Loucy (cell line): ENCODE measurements at regions not wholly inside any gene's neighbourhood (a gene's known extent, or its start where the extent isn't known, plus 50 kb on each side); places are given as distances from the start of the nearest gene placed in this dataset.

Source experiments
- H2AFZ ChIP-seq: fragments of 200-600 bp; sonication (generic); 2 replicates; pipeline ENCODE4 v1.6.0; 2016; ENCODE audit warnings: antibody characterized with exemption, mild to moderate bottlenecking, low read length, moderate library complexity
- H3F3A ChIP-seq: fragments of 200-600 bp; 2 replicates; pipeline ENCODE4 v1.6.0; 2016; ENCODE audit warnings: antibody characterized with exemption, low read depth, mild to moderate bottlenecking
- H3K27me3 ChIP-seq: fragments of 200-600 bp; sonication (generic); 2 replicates; pipeline ENCODE4 v1.6.1; 2014; ENCODE audit warnings: low read length, mild to moderate bottlenecking; ENCODE audit not compliant: insufficient read depth, poor library complexity, severe bottlenecking
- H3K36me3 ChIP-seq: fragments of 200-600 bp; sonication (generic); 2 replicates; pipeline ENCODE4 v1.6.1; 2016; ENCODE audit warnings: low read length; ENCODE audit not compliant: insufficient read depth
- H3K4me1 ChIP-seq: fragments of 200-600 bp; sonication (generic); 2 replicates; pipeline ENCODE4 v1.5.1; 2014; ENCODE audit warnings: low read length, mild to moderate bottlenecking; ENCODE audit not compliant: insufficient read depth, poor library complexity, severe bottlenecking
- H3K4me2 ChIP-seq: fragments of 200-600 bp; sonication (generic); 2 replicates; pipeline ENCODE4 v1.6.0; 2014; ENCODE audit warnings: antibody characterized with exemption, low read length, low read depth, mild to moderate bottlenecking; ENCODE audit not compliant: poor library complexity, severe bottlenecking
- H3K4me3 ChIP-seq: fragments of 200-600 bp; sonication (generic); 2 replicates; pipeline ENCODE4 v1.5.1; 2014; ENCODE audit warnings: low read length, mild to moderate bottlenecking, mixed read lengths; ENCODE audit not compliant: poor library complexity, severe bottlenecking
- H3K79me2 ChIP-seq: fragments of 200-600 bp; sonication (generic); 2 replicates; pipeline ENCODE4 v1.6.1; 2014; ENCODE audit warnings: low read length; ENCODE audit not compliant: insufficient read depth
- H3K9ac ChIP-seq: fragments of 200-600 bp; sonication (generic); 2 replicates; pipeline ENCODE4 v1.6.0; 2014; ENCODE audit warnings: mild to moderate bottlenecking, low read depth, low read length, moderate library complexity; ENCODE audit not compliant: poor library complexity, severe bottlenecking
- H3K9me2 ChIP-seq: fragments of 200-600 bp; sonication (generic); replicated peaks from 2 replicates; pipeline ENCODE4 v1.6.1; 2016; ENCODE audit warnings: low read depth, low read length, mixed read lengths
- H3K9me3 ChIP-seq: fragments of 200-600 bp; sonication (generic); 2 replicates; pipeline ENCODE4 v1.6.1; 2014; ENCODE audit warnings: mild to moderate bottlenecking, antibody characterized with exemption, low read length, low read depth; ENCODE audit not compliant: insufficient read depth
- H4K20me1 ChIP-seq: fragments of 200-600 bp; sonication (generic); 2 replicates; pipeline ENCODE4 v1.6.0; 2014; ENCODE audit warnings: antibody characterized with exemption, low read length, mild to moderate bottlenecking; ENCODE audit not compliant: insufficient read depth, poor library complexity, severe bottlenecking
- EZH2phosphoT487 ChIP-seq: fragments of 200-600 bp; IDR thresholded peaks from 2 replicates; pipeline ENCODE4 v1.6.1; 2018; ENCODE audit warnings: antibody characterized with exemption, mild to moderate bottlenecking, moderate library complexity, borderline replicate concordance
- TF ChIP-seq, protein P1 (sequence below): fragments of 200-600 bp; sonication (generic); conservative IDR thresholded peaks from 2 replicates; pipeline ENCODE4 v1.5.1; 2014; ENCODE audit warnings: mild to moderate bottlenecking, antibody characterized with exemption, low read length

DNA sequence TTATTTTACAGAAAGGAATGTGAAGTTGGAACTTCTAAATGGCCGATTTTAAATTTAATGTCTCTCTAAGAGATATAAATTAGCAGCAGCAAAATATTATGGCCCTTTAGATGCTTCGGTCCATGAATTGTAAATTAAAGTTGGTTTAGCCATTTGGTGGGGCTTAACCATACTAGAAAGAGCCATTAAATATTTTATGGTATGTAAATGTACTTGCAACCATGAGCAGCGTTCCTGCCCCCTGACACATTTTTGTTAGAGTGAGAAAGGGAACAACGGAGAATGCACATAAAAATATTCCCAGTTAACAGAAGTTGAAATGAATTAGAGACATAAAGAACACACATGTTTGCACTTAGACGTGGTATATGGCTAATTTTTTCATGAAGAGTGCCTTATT is 237.9 kb downstream of the MYLK4 start:
- Histone ChIP-seq H3K9ac (no peak overlapping the region), H3K9me2 (no peaks in the 10 kb centered on the region), H3K4me2 (no peak overlapping the region), H3K4me3 (no peak overlapping the region), H4K20me1 (no peaks in the 10 kb centered on the region), H3K4me1 (peaks cover 8% of the 10 kb centered on the region), H2AFZ (no peak overlapping the region), H3K27me3 (no peaks in the 10 kb centered on the region), H3K9me3 (no peaks in the 10 kb centered on the region), H3K36me3 (no peaks in the 10 kb centered on the region), H3K79me2 (no peaks in the 10 kb centered on the region), H3F3A (no peaks in the 10 kb centered on the region)
- TF ChIP-seq, protein P1, sequence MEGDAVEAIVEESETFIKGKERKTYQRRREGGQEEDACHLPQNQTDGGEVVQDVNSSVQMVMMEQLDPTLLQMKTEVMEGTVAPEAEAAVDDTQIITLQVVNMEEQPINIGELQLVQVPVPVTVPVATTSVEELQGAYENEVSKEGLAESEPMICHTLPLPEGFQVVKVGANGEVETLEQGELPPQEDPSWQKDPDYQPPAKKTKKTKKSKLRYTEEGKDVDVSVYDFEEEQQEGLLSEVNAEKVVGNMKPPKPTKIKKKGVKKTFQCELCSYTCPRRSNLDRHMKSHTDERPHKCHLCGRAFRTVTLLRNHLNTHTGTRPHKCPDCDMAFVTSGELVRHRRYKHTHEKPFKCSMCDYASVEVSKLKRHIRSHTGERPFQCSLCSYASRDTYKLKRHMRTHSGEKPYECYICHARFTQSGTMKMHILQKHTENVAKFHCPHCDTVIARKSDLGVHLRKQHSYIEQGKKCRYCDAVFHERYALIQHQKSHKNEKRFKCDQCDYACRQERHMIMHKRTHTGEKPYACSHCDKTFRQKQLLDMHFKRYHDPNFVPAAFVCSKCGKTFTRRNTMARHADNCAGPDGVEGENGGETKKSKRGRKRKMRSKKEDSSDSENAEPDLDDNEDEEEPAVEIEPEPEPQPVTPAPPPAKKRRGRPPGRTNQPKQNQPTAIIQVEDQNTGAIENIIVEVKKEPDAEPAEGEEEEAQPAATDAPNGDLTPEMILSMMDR, result no peak
- no peak for TF ChIP-seq EZH2phosphoT487

DNA sequence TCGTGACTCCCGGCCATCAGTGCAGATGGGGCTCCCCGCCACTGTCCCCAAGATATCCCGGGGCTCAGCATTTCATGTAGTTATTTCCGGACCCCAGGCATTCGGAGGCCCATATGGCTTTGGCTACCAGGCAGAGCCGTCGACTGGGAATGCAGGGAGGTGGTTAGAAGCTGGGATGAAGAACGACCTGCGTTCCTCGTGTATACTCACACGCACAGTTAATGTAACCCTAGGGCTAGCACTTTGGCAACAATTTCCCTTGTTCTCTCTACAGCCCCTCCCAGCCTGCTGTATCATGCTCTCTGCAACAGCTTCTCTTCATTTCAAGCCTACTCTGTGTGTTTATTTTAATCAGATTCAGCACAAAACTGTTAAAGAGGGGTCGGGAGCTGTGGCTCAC is 240.4 kb downstream of the MYLK4 start:
- H3K36me3 ChIP-seq, result no peaks in the 10 kb centered on the region
- no peak overlapping the region for H3K4me2 ChIP-seq
- TF ChIP-seq EZH2phosphoT487, result no peak
- TF ChIP-seq, protein P1, result no peak
- no peaks in the 10 kb centered on the region for H3K79me2 ChIP-seq
- H3K9ac ChIP-seq, result no peak overlapping the region
- no peaks in the 10 kb centered on the region for H3K9me3 ChIP-seq
- H2AFZ ChIP-seq, result no peak overlapping the region
- no peaks in the 10 kb centered on the region for H3K27me3 ChIP-seq
- no peaks in the 10 kb centered on the region for H4K20me1 ChIP-seq
- no peaks in the 10 kb centered on the region for H3F3A ChIP-seq
- peaks cover 9% of the 10 kb centered on the region for H3K4me1 ChIP-seq
- no peaks in the 10 kb centered on the region for H3K9me2 ChIP-seq
- H3K4me3 ChIP-seq, result no peak overlapping the region

DNA sequence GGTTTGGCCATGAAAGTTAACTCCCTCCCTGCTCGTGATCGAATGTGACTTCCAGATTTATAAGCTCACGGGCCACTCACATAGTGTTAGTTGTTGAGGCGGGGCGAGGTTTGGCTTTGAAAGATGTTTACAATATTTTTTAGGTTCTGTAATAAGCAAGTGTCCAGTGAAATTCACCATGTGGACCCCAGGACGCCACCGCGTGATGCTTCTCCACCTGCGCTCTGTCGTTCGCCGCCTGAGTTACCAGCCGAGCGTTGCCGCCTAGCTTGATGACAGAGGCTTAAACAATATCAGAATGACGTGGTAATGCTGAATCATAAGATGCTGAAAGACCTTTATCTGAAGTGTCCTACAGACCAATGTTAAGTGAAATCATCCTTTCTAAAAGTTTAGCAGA is 241.0 kb downstream of the MYLK4 start:
- no peaks in the 10 kb centered on the region for H3K9me3 ChIP-seq
- H3K4me2 ChIP-seq, result no peak overlapping the region
- no peaks in the 10 kb centered on the region for H3K79me2 ChIP-seq
- H3K36me3 ChIP-seq, result no peaks in the 10 kb centered on the region
- H4K20me1 ChIP-seq, result no peaks in the 10 kb centered on the region
- peaks cover 9% of the 10 kb centered on the region for H3K4me1 ChIP-seq
- no peaks in the 10 kb centered on the region for H3K27me3 ChIP-seq
- H3K9ac ChIP-seq, result no peak overlapping the region
- no peaks in the 10 kb centered on the region for H3F3A ChIP-seq
- H2AFZ ChIP-seq, result no peak overlapping the region
- TF ChIP-seq EZH2phosphoT487, result no peak
- TF ChIP-seq, protein P1, result no peak
- no peaks in the 10 kb centered on the region for H3K9me2 ChIP-seq
- H3K4me3 ChIP-seq, result no peak overlapping the region
